Epithelial cell of proximal tubule (primary cell): ENCODE measurements at regions not wholly inside any gene's neighbourhood (a gene's known extent, or its start where the extent isn't known, plus 50 kb on each side); places are given as distances from the start of the nearest gene placed in this dataset.

Experiments
- DNase-seq: peaks from one replicate; pipeline ENCODE4 v3.0.0-alpha.2; 2011; ENCODE audit warnings: low read depth
- H3K4me3 ChIP-seq: 2 replicates; pipeline ENCODE4 v1.5.1; 2011; ENCODE audit warnings: low read depth, mild to moderate bottlenecking, low read length
- CTCF ChIP-seq: conservative IDR thresholded peaks from 2 replicates; pipeline ENCODE4 v1.5.1; 2012; ENCODE audit warnings: low read depth, mild to moderate bottlenecking, low read length

GRCh38 chr1:213883618-213884017 lies 104.2 kb upstream of the PROX1 start:
- no peak overlapping the region for H3K4me3 ChIP-seq
- DNase-seq = no peak
- TF ChIP-seq CTCF = no peak

GRCh38 chr1:213884402-213884801 lies 103.4 kb upstream of the PROX1 start:
- no peak for TF ChIP-seq CTCF
- DNase-seq = no peak
- no peak overlapping the region for H3K4me3 ChIP-seq

GRCh38 chr1:213884942-213885341 lies 102.8 kb upstream of the PROX1 start:
- DNase-seq = no peak
- TF ChIP-seq CTCF = no peak
- H3K4me3 ChIP-seq = no peak overlapping the region

- no peak overlapping the region for H3K4me3 ChIP-seq
- no peak for DNase-seq
- TF ChIP-seq CTCF = no peak
Observed at GRCh38 chr1:213887842-213888241, 99.9 kb upstream of the PROX1 start.

GRCh38 chr1:213891989-213892902 lies 95.5 kb upstream of the PROX1 start:
- DNase-seq = no peak
- no peak for TF ChIP-seq CTCF
- no peak overlapping the region for H3K4me3 ChIP-seq

- no peak overlapping the region for H3K4me3 ChIP-seq
- DNase-seq = no peak
Observed at GRCh38 chr1:213898684-213899083, 89.1 kb upstream of the PROX1 start.

More at GRCh38 chr1:213898684-213899083, 89.1 kb upstream of the PROX1 start:
- no peak for TF ChIP-seq CTCF
